A673 (cell line): ENCODE measurements at regions not wholly inside any gene's neighbourhood (a gene's known extent, or its start where the extent isn't known, plus 50 kb on each side); places are given as distances from the start of the nearest gene placed in this dataset.

Source experiments
- EZH2 ChIP-seq: fragments of 200-600 bp; sonication (generic); IDR thresholded peaks from 2 replicates; pipeline ENCODE4 v1.6.1; 2017; ENCODE audit warnings: borderline replicate concordance, low read depth, mild to moderate bottlenecking, mixed read lengths, antibody characterized with exemption, low read length; ENCODE audit not compliant: poor library complexity, severe bottlenecking
- TF ChIP-seq, protein P1 (sequence below): fragments of 300-800, 200-600 bp; sonication (generic); conservative IDR thresholded peaks from 2 replicates; pipeline ENCODE4 v1.5.1; 2017; ENCODE audit warnings: low read depth, mild to moderate bottlenecking, antibody characterized with exemption, low read length, moderate library complexity, mixed read lengths

- TF ChIP-seq, protein P1, sequence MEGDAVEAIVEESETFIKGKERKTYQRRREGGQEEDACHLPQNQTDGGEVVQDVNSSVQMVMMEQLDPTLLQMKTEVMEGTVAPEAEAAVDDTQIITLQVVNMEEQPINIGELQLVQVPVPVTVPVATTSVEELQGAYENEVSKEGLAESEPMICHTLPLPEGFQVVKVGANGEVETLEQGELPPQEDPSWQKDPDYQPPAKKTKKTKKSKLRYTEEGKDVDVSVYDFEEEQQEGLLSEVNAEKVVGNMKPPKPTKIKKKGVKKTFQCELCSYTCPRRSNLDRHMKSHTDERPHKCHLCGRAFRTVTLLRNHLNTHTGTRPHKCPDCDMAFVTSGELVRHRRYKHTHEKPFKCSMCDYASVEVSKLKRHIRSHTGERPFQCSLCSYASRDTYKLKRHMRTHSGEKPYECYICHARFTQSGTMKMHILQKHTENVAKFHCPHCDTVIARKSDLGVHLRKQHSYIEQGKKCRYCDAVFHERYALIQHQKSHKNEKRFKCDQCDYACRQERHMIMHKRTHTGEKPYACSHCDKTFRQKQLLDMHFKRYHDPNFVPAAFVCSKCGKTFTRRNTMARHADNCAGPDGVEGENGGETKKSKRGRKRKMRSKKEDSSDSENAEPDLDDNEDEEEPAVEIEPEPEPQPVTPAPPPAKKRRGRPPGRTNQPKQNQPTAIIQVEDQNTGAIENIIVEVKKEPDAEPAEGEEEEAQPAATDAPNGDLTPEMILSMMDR = no peak
- TF ChIP-seq EZH2 = no peak
Measured at GRCh38 chr1:165988817-165989216, 161.4 kb downstream of the UCK2 start.
